HG03025 (cell line): ENCODE measurements at regions not wholly inside any gene's neighbourhood (a gene's known extent, or its start where the extent isn't known, plus 50 kb on each side); places are given as distances from the start of the nearest gene placed in this dataset.

Source experiments
- ATAC-seq: cut with Tn5 transposase; IDR thresholded peaks from one replicate; pipeline ENCODE4 v1.9.1; 2021; ENCODE audit warnings: mild to moderate bottlenecking, moderate library complexity; ENCODE audit not compliant: unreplicated experiment, low FRiP score

DNA sequence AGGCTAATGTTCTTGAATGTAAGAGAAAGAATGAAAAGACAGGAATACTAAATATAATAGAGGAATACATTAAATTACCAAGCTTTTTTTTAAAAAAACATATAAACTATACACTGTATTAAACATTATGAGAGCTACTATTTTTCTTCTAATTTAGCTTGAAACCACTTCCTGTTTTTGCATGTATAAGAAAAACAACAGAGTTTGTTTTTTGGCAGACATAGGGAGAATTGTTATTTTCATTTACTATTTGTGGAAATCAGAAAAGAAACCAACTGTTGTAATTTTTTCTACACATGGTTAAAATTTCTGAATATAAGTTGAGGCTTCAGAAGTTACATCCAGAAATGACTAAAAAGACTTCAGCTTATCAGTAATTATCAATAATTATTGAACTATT is 991.8 kb upstream of the GJE1 start:
- ATAC-seq = no peak

DNA sequence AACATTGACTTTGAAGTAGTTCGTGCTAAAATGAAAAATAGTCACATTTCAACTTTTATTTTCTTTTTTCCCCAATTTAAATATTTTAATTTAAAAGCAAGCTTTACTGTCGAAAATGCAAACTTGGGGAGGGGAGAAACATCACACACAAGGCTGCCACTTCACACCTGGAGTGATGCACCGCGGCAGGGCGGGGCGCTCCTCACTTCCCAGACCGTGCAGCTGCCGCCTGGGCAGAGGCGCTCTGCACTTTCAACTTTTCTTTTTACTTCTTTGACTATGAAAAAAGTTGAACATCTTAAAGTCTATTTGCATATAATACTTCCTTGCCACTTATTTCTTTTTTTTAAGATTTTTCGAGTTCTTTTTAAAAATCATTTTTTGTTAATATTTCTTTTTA is 993.3 kb upstream of the GJE1 start:
- no peak for ATAC-seq

DNA sequence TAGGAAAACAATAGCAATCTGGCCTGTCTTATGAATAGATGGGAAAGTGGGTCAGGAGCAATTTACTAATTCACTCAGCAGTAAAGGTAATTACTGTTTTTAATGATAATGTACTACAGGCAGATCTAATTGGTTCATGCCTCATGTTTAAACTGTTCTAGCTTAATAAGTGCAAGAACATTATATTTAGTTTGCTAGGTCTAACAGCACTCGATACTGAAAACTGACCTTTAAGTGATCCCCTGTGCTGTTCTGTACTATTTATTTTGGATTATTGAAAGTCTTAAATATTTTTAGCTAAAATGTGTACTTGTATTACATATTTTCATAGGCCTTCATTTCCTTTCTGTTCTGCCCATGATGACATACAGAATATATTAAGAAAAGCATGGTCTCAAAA is 998.0 kb upstream of the GJE1 start:
- no peak for ATAC-seq

DNA sequence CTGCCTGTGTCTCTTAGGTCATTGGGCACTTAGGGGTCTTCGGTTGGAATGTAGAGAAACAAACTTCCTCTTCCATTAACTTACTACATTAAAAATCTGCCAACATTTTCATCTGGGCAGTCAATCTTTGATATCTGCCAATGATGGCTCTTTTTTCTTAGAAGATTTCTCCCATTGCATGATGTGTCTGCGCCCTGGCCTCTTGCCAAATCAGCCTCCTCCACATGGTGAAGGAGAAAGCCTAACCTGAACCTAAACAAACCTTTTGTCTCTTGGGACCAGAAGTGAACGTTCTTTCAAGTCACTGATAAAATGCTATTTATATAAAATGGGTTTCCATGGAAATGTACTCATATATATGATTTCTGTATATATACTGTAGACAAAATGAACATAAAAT is 998.9 kb upstream of the GJE1 start:
- ATAC-seq = no peak

DNA sequence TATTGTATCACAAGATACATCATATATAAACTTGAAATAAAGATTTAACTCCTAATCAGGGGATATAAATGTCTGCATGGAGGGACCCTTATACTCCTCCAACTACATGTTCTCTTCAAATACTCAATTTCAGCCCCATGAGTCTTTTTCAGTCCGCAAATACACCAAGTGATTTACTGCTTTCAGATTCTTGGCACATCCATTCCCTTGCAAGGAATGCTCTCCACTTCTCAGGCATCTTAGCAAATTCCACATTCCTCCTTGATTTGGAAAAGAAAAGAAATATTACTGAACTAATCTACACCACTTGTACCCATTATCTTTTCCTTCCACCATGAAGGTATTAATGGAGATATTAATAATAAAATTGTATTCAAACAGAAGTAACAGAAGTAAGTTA is 999.4 kb upstream of the GJE1 start:
- no peak for ATAC-seq

DNA sequence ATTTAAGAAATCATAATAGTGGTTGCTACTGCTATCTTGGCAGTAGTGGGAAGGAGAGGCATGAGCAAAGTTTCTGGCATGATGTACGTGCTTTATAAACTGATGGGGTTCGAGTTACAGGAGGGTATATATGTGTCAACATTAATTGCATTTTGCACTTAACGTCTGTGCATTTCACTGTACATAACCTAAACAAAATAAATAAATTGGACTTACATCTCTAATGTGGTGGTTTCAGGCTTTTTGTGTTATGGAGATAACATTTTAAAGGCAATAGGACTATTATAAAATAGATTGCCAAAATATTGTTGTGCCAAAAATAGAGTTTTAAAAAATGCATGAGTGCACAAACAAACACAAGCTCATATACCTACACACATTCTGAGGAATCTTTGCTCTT is 1001.1 kb upstream of the GJE1 start:
- no peak for ATAC-seq

DNA sequence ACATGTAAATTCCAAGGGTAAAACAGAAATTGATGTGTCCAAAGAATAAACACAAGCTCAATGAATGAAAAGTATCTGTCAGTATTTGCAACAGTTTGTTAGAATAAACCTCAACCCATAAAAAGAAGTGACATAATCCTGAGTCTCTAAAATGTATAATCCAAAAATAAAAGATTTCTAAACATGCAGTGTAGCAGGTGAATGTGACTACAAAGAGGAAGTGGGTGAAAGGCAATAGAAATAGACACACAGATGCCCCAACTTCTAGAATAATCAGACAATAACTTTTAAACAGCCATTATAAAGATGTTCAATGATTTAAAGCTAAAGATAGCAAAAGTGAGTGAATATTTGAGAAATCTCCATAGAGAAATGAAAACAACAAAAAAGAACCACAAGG is 1009.2 kb upstream of the GJE1 start:
- no peak for ATAC-seq

DNA sequence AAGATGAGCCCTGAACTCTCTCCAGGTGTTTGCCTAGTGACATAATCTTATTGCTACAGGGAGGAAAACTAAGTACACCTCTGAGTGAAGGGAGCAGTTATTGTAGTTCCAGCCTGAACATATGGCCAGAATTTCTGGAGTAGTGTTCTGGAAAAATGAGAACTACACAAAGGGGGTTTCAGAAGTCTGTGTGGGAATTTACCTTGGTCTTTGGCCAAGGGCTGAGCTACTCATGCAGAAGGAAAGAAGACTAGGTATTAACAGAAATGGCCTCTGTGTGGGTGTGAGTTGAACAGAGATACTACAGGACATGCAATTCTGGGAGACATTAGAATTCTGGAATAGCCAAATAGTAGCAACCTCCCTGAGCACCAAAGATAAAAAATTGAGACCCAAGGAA is 1009.7 kb upstream of the GJE1 start:
- ATAC-seq = no peak

DNA sequence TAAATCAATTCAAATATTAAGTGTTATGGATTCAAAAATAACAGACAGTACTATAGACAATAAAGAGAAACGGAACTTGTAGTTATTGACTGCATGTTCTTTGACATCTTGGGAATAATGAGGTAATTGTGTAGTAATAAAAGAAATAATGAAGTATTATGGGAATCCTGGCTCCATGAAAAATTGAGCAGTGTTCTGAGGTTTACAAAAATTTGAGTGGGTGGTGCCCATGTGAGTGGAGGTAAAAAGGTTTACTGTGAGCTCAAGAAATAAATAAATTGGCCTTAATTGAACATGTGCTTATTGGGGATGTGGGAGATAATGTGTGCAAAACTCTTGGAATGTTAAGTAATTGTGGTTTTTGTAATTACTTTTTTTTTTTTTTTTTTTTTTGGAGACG is 1013.7 kb upstream of the GJE1 start:
- ATAC-seq = no peak

DNA sequence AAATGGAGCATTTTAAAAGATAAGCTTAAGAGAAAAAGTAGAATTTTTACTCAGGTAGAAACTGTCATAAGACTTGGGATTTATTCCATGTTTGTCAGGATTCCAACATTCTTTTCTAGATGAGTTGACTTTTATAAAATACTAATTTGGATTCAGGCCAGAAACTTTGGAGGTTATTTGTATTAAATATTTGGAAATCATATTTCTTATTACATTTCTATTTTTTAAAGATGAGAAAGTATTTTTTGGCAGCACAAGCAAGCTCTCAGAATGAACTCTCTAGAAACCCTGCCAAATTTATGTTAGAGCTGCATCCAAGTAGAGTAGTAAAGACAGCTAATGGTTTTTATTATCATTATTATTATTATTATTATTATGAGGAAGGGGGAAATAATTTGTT is 1014.9 kb upstream of the GJE1 start:
- ATAC-seq = no peak

DNA sequence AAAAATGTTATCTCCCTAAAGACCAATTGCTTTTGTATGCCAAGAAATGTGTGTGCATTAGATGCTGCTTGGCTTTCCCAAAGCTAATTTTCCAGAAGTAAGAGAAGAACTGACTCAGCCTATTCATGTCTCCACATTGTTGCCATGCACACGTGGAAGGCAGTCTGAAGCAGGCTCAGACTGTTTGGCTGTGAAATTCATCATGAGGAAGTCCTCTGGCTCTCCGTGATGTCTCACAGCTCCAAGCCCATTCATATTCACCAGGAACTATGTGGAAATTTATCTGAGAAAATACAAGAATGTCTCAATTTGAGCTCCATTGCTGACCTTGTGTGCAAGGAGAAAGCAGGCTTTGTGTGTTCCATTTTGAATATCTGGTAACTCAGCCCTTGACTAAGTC is 1022.2 kb upstream of the GJE1 start:
- no peak for ATAC-seq

DNA sequence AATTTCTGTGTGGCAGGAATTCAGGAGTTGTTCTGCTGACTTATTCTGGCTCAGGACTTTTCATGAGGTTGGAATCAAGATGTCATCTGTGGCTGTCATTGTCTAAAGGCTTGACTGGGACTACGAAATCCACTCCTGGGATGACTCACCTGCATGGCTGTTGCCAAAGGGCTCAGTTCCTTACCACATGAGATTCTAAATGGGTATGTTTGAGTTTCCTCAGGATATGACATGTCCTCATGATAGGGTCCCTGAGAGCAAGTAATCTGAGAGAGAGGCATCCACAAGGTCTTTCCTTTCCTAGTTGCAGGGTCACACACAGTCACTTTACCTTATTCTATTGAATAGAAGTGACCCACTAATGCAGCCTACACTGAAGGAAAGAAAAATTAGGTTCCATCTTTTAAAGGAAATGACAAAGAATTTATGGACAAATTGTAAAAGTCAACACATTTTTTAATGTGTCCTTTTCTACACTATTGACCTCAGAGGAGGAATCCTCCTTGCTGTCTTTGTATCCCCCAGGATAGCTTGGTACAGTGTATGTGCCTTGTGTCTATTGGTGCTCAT is 1025.0 kb upstream of the GJE1 start:
- ATAC-seq = no peak

DNA sequence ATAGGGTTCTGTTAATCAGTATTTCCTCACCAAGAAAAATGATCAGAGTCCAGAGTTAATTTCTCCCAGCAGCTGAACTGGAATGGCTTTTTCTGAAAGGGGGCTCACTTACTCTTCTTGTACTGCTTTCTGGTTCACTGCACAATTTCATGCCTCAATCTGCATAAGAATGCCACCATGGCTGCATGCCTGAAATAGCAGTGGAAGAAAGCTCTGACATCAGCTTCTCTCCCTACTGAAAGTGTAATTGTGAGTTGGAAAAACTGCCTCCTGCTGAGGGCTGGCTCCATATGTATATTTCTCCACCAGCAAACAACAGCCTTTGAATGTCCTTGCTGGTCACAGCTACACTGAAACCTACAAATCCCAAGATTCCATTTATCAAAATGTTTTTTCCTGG is 1027.2 kb upstream of the GJE1 start:
- no peak for ATAC-seq

DNA sequence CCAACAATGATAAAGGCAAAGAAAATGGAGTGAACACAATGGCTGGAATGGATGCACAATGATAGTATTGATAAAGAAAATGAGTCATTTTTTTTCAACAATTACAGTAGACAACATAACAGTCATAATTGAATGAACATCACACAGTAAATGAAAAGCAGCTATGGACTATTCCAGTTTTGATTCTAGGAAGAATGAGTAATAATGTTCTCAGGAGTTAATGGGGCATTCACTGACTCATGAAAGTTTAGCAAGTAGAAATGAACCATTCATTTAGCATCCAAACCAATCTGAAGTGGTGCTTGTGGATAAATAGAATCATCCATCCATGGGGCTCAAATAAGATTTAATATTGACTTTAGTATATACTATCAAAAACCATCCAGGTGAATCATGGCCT is 1029.5 kb upstream of the GJE1 start:
- ATAC-seq = no peak

DNA sequence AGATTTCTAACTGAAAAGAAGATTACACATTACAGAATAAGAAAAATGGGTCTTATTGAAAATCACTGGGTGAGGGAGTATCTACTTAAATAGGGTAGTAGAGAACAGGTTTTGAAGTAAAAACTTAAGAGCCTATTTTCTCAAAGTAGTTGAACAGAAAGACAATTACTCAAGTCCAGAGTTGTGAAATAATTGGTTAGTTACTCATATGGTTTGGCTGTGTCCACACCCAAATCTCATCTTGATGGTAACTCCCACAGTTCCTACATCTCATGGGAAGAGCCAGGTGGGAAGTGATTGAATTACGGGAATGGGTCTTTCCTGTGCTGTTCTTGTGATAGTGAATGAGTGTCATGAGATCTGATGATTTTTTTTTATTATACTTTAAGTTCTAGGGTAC is 1035.3 kb upstream of the GJE1 start:
- no peak for ATAC-seq

DNA sequence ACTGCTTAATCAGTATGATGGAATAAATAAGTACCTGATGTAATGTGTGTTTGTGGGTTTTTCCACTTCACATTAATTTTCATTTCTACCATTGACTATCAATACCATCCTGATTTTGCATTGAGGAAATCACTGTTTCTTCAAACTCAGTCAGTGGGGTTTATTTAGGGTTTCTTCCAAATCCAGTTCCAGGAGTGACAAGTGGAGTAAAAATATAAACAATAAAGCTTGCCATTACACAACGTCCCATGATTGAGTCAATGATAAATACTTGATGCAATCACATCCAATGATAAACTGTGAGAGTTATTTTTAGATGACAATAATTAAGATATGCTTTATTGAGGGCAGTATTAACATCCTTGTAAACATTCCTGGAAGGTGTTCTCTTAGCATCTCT is 1037.4 kb upstream of the GJE1 start:
- ATAC-seq = no peak

DNA sequence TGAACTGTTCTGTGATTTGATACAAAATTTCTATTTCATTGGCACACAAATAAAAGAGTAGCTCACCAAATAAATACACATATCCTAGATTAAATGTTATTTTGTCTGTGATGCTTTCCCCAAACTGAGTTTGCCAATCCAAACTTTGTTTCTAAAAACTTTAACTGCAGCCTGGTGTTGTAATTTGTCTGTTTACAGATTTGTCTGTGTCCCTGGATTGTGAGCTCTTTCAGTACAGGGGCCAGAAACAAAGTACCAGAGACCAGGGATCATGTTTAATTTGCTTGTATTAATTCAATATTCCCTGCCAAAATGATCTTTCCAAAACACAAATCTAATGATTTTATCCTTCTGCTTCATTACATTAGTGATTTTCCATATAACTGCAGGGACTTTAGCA is 1044.6 kb upstream of the GJE1 start:
- ATAC-seq = no peak

DNA sequence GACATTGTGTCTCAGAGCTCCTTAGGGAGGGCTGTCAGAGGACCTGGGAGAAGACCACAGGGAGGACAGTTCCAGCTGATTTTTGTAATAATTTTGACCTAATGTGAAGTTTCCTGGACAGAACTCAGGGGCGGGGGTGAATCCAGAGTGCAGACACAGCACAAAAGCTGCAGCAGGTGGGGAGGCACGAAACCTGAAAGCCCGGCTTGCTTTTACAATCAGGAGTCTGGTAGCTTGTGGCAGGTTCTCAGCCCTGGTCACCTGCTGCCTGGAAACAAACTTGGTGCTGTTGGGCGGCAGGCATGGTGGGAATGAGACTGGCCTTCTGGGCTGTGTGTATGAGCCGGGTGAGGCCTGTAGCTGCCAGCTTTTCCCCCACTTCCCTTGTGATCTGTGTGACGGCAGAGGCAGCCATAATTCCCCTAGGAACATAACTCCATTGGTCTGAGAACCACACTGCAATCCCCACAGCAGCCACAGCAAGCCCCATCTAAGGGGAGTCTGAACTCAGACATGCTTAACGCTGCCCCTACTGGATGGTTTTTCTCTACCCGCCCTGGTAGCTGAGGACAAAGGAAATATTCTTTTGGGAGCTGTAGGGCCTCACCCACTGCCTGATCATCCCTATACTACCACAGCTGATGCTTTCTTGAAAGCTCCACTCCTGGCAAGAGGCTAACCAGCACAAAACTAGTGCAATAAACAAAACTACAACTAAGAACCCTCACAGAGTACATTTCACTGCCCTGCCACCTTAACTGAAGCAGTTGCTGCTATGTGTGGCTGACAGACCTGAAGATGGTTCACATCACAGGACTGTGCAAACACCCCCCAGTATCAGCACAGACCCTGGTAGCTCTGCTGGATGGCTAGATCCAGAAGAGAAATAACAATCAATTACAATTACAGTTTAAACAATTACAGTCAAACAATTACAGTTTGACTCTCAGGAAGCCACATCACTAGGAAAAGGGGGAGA is 1055.1 kb upstream of the GJE1 start:
- peak; percentile 86 for ATAC-seq

DNA sequence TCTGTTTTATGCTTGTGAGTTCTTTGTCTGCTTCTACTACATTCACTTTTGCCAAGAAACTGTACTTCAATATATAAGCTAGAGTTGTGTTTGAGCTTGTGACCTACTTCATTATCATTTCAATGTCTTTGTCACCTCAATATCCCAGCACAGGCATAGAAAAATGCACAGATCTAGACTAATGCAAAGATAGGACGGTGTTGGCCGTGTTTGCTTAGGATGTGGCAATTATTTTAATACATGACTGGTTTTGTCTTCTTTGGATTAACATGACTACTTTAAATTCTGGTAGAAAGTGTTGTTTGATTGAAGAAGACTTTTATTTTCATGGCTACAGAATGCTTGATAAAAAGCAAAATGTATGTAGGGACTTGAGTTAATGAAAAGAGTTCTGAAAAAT is 1075.0 kb upstream of the GJE1 start:
- no peak for ATAC-seq

DNA sequence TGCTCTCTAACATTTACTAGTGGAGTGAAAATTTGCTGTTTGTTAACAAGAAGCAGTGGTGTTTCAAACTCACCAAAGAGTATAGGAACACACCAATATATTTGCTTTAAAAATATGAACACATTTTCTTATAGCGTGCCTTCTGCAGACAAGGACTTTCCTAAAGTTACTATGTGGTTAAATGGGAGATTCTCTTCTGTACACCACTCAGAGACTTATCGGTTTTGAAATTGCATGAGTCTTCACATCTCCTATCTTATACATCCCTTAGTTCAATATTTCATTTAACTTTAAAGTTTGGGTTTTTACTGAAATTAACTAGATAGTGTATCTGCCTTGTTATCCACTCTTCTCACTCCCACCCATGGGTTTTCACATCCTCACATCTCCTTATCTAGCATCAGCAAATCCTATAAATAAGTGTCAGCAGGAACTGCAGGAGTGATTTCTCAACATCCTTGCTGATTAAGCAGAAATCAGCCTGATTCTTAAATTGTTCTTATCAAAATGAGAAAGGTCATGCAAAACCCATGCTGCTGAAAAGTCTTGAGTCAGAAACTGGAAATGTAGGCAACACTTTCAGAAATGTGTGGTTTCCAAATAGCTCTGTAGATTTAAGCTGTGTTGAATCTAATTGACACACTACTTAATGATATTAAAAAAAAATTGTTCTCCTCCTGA is 1075.6 kb upstream of the GJE1 start:
- ATAC-seq = no peak

DNA sequence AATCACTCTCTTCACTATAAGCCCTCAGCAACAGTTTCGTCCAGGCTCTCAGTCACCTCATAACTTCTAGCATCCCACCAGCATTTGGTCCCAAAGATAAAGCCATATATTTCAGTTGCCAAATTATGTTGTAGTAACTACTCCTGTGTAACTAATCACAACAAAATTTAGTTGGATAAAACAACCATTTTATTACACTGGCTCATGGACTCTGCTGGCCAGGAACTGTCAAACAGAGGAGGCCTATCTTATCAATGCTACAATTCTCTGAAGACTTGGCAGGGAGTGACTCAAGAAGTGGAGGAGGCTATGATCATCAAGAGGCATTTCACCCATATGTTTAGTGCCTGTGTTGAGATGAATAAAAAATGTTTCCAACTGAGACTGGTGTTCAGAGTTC is 1082.3 kb upstream of the GJE1 start:
- ATAC-seq = no peak

DNA sequence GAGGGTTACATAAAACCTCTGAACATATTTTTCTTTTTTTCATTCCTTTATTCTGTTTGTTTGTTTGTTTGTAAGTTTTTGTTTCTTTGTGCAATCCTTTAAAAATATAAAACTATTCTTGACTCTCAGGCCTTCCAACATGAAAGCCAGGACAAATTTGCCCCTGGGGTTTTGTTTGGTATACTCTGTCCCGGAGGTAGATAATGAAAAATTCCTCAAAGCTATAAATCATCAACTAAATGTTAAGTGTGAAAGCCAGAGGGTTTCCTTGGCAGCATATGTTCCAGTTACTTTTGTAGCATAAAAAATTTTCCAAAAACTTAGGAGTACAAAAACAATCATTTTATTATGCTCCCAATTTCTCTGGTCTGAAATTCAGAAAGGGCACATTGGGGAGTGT is 1084.3 kb upstream of the GJE1 start:
- ATAC-seq = no peak
